Activated naive CD8-positive, alpha-beta T cell treated with anti-CD3 and anti-CD28 coated beads, Interleukin-2, amount 50 U/mL, for 24 hours (primary cell): ENCODE measurements at regions not wholly inside any gene's neighbourhood (a gene's known extent, or its start where the extent isn't known, plus 50 kb on each side); places are given as distances from the start of the nearest gene placed in this dataset.

Experiments
- ATAC-seq: fragments of 150-1000 bp; cut with Tn5 transposase; one replicate; pipeline ENCODE4 v1.10.0; 2021
- DNase-seq: peaks from one replicate; pipeline ENCODE4 v3.0.0; 2021
- H3K27ac Mint-ChIP-seq: one replicate; pipeline ENCODE4 v1.8.0; 2021; ENCODE audit warnings: mild to moderate bottlenecking, mixed read lengths
- H3K27me3 Mint-ChIP-seq: one replicate; pipeline ENCODE4 v1.8.0; 2021; ENCODE audit warnings: mixed read lengths
- H3K36me3 Mint-ChIP-seq: one replicate; pipeline ENCODE4 v1.8.0; 2021; ENCODE audit warnings: low read depth, mixed read lengths
- H3K4me1 Mint-ChIP-seq: one replicate; pipeline ENCODE4 v1.8.0; 2021; ENCODE audit warnings: mixed read lengths
- H3K4me3 Mint-ChIP-seq: one replicate; pipeline ENCODE4 v1.8.0; 2021; ENCODE audit warnings: mild to moderate bottlenecking, moderate library complexity, mixed read lengths
- H3K9me3 Mint-ChIP-seq: one replicate; pipeline ENCODE4 v1.8.0; 2021; ENCODE audit warnings: mixed read lengths

GRCh38 chr5:89871906-89872305, 537.6 kb downstream of the CETN3 start:
- H3K9me3 Mint-ChIP-seq: no peaks in the 10 kb centered on the region
- no peak for ATAC-seq
- no peaks in the 10 kb centered on the region for H3K4me1 Mint-ChIP-seq

GRCh38 chr5:89869346-89869745, 540.2 kb downstream of the CETN3 start:
- no peak for DNase-seq
- Mint-ChIP-seq H3K27me3 (no peaks in the 10 kb centered on the region), H3K36me3 (no peaks in the 10 kb centered on the region), H3K27ac (no peak overlapping the region), H3K4me1 (no peaks in the 10 kb centered on the region), H3K4me3 (no peak overlapping the region), H3K9me3 (no peaks in the 10 kb centered on the region)
- ATAC-seq: no peak

More at GRCh38 chr5:89871906-89872305, 537.6 kb downstream of the CETN3 start:
- H3K36me3 Mint-ChIP-seq: no peaks in the 10 kb centered on the region
- DNase-seq: no peak
- H3K4me3 Mint-ChIP-seq: no peak overlapping the region
- no peaks in the 10 kb centered on the region for H3K27me3 Mint-ChIP-seq
- H3K27ac Mint-ChIP-seq: no peak overlapping the region

- no peak overlapping the region for H3K27ac Mint-ChIP-seq
- no peak overlapping the region for H3K4me3 Mint-ChIP-seq
These were observed 543.1 kb downstream of the CETN3 start for GRCh38 chr5:89866410-89866809.

GRCh38 chr5:89864941-89865340, 544.6 kb downstream of the CETN3 start:
- no peaks in the 10 kb centered on the region for H3K27me3 Mint-ChIP-seq
- H3K9me3 Mint-ChIP-seq: no peaks in the 10 kb centered on the region
- no peak for ATAC-seq
- no peak for DNase-seq
- no peak overlapping the region for H3K4me3 Mint-ChIP-seq
- no peak overlapping the region for H3K27ac Mint-ChIP-seq
- no peaks in the 10 kb centered on the region for H3K4me1 Mint-ChIP-seq
- H3K36me3 Mint-ChIP-seq: no peaks in the 10 kb centered on the region

More at GRCh38 chr5:89866410-89866809, 543.1 kb downstream of the CETN3 start:
- Mint-ChIP-seq H3K9me3 (no peaks in the 10 kb centered on the region), H3K27me3 (no peaks in the 10 kb centered on the region), H3K36me3 (no peaks in the 10 kb centered on the region), H3K4me1 (no peaks in the 10 kb centered on the region)
- no peak for DNase-seq
- no peak for ATAC-seq

- Mint-ChIP-seq H3K27me3 (no peaks in the 10 kb centered on the region), H3K27ac (no peak overlapping the region), H3K36me3 (no peaks in the 10 kb centered on the region), H3K9me3 (peaks cover 5% of the 10 kb centered on the region), H3K4me3 (no peak overlapping the region), H3K4me1 (no peaks in the 10 kb centered on the region)
- DNase-seq (no peak), ATAC-seq (no peak)
These were observed 551.8 kb downstream of the CETN3 start for GRCh38 chr5:89857790-89858189.

GRCh38 chr5:89855417-89855816, 554.1 kb downstream of the CETN3 start:
- Mint-ChIP-seq H3K4me3 (no peak overlapping the region), H3K9me3 (peaks cover 5% of the 10 kb centered on the region), H3K4me1 (no peaks in the 10 kb centered on the region), H3K36me3 (no peaks in the 10 kb centered on the region), H3K27ac (no peak overlapping the region), H3K27me3 (no peaks in the 10 kb centered on the region)
- ATAC-seq (no peak), DNase-seq (no peak)

GRCh38 chr5:89851911-89852310, 557.6 kb downstream of the CETN3 start:
- H3K9me3 Mint-ChIP-seq: no peaks in the 10 kb centered on the region
- DNase-seq: no peak
- ATAC-seq: no peak
- no peak overlapping the region for H3K27ac Mint-ChIP-seq
- no peaks in the 10 kb centered on the region for H3K4me1 Mint-ChIP-seq
- H3K4me3 Mint-ChIP-seq: no peak overlapping the region
- no peaks in the 10 kb centered on the region for H3K27me3 Mint-ChIP-seq
- no peaks in the 10 kb centered on the region for H3K36me3 Mint-ChIP-seq

GRCh38 chr5:89850513-89850865, 559.1 kb downstream of the CETN3 start:
- H3K36me3 Mint-ChIP-seq: no peaks in the 10 kb centered on the region
- no peak overlapping the region for H3K4me3 Mint-ChIP-seq
- ATAC-seq: no peak
- H3K9me3 Mint-ChIP-seq: no peaks in the 10 kb centered on the region
- H3K27me3 Mint-ChIP-seq: no peaks in the 10 kb centered on the region
- no peak overlapping the region for H3K27ac Mint-ChIP-seq
- no peaks in the 10 kb centered on the region for H3K4me1 Mint-ChIP-seq
- DNase-seq: no peak

- no peak for DNase-seq
- no peaks in the 10 kb centered on the region for H3K27me3 Mint-ChIP-seq
- no peaks in the 10 kb centered on the region for H3K4me1 Mint-ChIP-seq
- no peak for ATAC-seq
- H3K4me3 Mint-ChIP-seq: no peak overlapping the region
- no peaks in the 10 kb centered on the region for H3K36me3 Mint-ChIP-seq
- no peaks in the 10 kb centered on the region for H3K9me3 Mint-ChIP-seq
- H3K27ac Mint-ChIP-seq: no peak overlapping the region
These were observed 559.6 kb downstream of the CETN3 start for GRCh38 chr5:89849830-89850512.

GRCh38 chr5:89847743-89848142, 561.8 kb downstream of the CETN3 start:
- DNase-seq (no peak), ATAC-seq (no peak)
- Mint-ChIP-seq H3K27ac (no peak overlapping the region), H3K4me1 (no peaks in the 10 kb centered on the region), H3K9me3 (no peaks in the 10 kb centered on the region), H3K27me3 (no peaks in the 10 kb centered on the region), H3K36me3 (no peaks in the 10 kb centered on the region), H3K4me3 (no peak overlapping the region)

- Mint-ChIP-seq H3K4me1 (no peaks in the 10 kb centered on the region), H3K4me3 (no peak overlapping the region), H3K9me3 (no peaks in the 10 kb centered on the region), H3K36me3 (no peaks in the 10 kb centered on the region), H3K27ac (no peak overlapping the region), H3K27me3 (no peaks in the 10 kb centered on the region)
- ATAC-seq: no peak
- no peak for DNase-seq
These were observed 565.0 kb downstream of the CETN3 start for GRCh38 chr5:89844548-89844947.

GRCh38 chr5:89842531-89842930, 567.0 kb downstream of the CETN3 start:
- DNase-seq (no peak), ATAC-seq (no peak)
- Mint-ChIP-seq H3K27me3 (no peaks in the 10 kb centered on the region), H3K27ac (no peak overlapping the region), H3K36me3 (no peaks in the 10 kb centered on the region), H3K9me3 (no peaks in the 10 kb centered on the region), H3K4me1 (no peaks in the 10 kb centered on the region), H3K4me3 (no peak overlapping the region)

- Mint-ChIP-seq H3K4me3 (no peak overlapping the region), H3K4me1 (no peaks in the 10 kb centered on the region), H3K27ac (no peak overlapping the region), H3K27me3 (no peaks in the 10 kb centered on the region), H3K9me3 (no peaks in the 10 kb centered on the region), H3K36me3 (no peaks in the 10 kb centered on the region)
- DNase-seq: no peak
- no peak for ATAC-seq
These were observed 568.6 kb downstream of the CETN3 start for GRCh38 chr5:89840906-89841305.

- H3K27ac Mint-ChIP-seq: no peak overlapping the region
These were observed 578.9 kb downstream of the CETN3 start for GRCh38 chr5:89830691-89831090.

GRCh38 chr5:89827960-89828359, 581.6 kb downstream of the CETN3 start:
- Mint-ChIP-seq H3K4me1 (peaks cover 2% of the 10 kb centered on the region), H3K36me3 (no peaks in the 10 kb centered on the region), H3K9me3 (peaks cover 8% of the 10 kb centered on the region), H3K27me3 (no peaks in the 10 kb centered on the region), H3K27ac (no peak overlapping the region), H3K4me3 (no peak overlapping the region)
- ATAC-seq (no peak), DNase-seq (no peak)

More at GRCh38 chr5:89830691-89831090, 578.9 kb downstream of the CETN3 start:
- H3K36me3 Mint-ChIP-seq: no peaks in the 10 kb centered on the region
- peaks cover 2% of the 10 kb centered on the region for H3K4me1 Mint-ChIP-seq
- ATAC-seq (no peak), DNase-seq (no peak)
- H3K9me3 Mint-ChIP-seq: peaks cover 8% of the 10 kb centered on the region
- no peaks in the 10 kb centered on the region for H3K27me3 Mint-ChIP-seq
- H3K4me3 Mint-ChIP-seq: no peak overlapping the region

GRCh38 chr5:89827359-89827758, 582.2 kb downstream of the CETN3 start:
- Mint-ChIP-seq H3K9me3 (peaks cover 3% of the 10 kb centered on the region), H3K27me3 (no peaks in the 10 kb centered on the region), H3K36me3 (no peaks in the 10 kb centered on the region), H3K4me3 (no peak overlapping the region), H3K27ac (no peak overlapping the region), H3K4me1 (peaks cover 2% of the 10 kb centered on the region)
- DNase-seq: no peak
- no peak for ATAC-seq
